NCI-H1417 treated with DMSO at 0.1 percent for 48 hours (cell line): ENCODE measurements at regions not wholly inside any gene's neighbourhood (a gene's known extent, or its start where the extent isn't known, plus 50 kb on each side); places are given as distances from the start of the nearest gene placed in this dataset.
"Not testable (repeated sequence)": the region's sequence is repeated elsewhere in the genome, so short reads cannot be mapped to it uniquely, and the experiment has no call there.

Experiments used
- DNase-seq: peaks from one replicate; lab custom pipeline; 2025; lab: John Stamatoyannopoulos, UW

DNA sequence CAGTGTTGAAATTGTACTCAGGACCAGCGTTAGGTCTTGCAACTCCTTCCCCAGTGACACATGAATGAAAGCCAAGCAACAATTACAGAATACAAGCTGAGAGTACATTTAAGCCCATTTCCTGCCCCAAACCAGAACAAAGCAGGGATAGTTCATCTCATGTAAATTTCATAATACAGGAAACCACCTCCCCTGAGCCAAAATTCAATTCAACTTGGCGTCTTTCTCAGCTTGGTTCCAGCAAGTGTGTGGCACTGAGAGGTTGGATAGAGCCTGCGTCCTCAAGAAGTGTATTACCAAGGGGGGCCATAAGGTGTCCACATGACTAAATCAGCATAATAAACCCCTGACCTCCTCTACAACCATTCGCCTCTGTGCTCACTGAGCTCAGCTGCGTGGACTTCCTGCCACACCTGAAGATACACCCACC is 278.9 kb upstream of the CRY1 start:
- DNase-seq: no peak

DNA sequence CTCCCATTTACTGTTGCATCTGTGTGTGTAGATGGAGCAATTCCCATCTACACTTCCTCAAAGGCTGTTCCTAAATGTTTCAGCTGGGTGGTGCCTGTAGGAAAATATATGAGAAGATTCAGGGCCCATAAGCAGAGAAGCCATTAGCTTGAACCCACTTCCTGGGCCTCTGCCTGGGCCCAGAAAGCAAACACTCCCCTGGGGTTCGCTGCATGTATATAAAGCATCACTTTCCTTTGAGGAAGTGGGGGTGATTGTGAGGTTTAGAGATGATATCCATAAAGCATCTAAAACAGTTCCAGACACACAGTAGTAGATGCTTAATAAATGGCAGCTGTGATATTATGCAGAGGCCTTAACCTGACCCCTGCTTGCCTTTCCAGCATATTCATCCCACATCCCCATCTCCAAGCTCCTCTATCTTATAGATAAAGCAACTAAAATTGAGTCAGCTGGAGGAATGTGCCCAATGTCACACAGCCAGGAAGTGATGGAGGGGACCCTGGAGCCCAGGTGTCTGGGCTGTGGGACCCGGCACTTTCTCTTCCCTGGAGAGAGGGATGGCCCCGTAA is 280.0 kb upstream of the CRY1 start:
- DNase-seq: no peak

DNA sequence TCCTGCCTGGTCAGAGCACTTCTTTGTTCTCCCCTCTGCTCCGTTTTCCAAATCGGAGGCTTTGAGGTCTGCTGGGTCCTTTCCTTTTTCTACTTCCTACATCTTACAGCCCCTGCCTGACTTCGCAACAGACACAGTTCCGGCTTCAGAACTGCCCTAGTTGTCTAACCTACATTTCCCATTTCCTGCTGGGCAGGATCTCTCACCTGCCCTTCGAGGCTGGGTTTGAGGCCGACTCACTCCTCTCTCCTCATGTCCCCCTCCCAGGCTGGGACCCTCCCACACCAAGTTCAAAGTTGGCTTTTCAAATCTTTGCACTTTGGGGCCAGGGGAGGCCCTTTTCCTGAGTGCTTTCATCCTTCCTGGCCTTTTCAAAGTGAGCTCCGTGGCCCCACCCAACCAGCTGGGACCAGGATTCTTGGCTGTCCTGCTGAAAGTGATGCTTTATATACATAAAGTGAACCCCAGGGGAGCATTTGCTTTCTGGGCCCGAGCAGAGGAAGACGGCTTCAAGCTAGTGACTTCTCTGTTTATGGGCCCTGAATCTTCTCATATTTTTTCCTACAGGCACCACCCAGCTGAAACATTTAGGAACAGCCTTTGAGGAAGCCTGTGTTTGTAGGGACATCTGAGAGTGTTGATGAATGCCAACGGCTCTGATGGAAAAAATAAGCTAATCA is 281.0 kb upstream of the CRY1 start:
- DNase-seq: no peak

DNA sequence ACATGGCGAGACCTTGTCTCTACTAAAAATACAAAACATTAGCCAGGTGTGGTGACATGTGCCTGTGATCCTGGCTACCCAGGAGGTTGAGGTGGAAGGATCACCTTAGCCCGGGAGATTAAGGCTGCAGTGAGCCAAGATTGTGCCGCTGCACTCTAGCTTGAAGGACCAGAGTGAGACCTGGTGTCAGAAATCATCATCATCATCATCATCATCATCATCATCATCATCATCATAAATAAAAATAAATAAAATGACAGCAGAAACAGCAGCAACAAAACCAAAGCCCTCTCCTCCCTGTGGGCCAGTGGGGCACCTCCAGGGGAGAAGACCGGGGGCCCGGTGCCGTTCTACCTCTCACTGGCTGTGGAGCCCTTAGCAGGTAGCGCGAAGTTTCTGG is 281.9 kb upstream of the CRY1 start:
- no peak for DNase-seq

DNA sequence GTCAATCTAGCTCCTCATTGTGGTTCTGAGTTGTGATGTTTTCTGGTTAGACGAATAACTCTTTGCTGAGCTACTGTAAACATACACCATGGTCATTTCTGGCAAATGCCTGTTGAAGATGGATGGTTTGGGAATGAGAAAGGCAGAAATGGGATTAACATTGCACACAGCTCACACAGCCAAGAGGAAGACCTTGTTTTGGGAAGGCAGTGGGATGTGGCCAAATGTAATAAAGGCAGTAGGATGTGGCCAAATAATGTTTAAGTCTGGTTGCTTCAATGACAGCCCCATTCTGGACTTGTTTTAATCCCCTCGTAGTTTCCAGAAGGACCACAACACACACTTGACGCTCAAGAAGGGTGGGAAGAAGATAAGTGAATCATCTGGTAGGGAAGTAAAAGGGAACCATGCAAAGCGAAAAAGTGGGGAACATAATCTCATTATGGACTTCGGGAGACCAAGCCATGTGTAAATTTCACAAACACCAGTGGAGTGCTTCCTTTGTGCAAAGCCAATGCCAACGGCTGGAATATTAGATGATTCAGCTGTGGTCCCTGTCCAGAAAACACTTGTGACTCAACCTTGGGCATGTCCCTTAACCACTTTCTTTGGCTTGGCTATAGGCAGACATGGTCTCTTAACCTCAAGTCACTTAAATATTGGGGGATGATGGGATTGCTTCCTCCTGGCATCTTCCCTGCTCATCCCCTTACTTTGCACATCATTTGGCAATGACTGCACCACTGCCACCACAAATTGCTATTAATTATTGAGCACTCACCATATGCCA is 284.4 kb upstream of the CRY1 start:
- DNase-seq: no peak

DNA sequence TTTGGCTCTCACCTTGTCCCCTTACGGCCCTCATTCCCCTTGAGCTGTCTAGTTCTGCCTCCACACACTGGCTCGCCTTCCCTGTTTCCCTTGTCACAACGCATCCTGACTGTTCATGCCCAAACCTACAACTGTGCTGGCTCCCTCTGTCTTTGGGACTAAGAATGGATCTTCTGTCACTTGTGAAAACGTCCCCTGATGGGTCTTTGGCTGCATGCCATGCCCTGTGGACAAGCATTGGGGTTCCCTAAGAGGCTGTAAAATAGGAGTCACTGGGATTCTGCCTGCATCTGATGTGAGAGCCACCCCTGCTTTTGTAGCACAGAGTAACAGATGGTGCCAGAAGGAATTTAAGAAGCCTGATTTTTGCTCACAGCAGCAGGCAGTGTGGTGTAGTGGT is 285.3 kb upstream of the CRY1 start:
- DNase-seq: no peak

DNA sequence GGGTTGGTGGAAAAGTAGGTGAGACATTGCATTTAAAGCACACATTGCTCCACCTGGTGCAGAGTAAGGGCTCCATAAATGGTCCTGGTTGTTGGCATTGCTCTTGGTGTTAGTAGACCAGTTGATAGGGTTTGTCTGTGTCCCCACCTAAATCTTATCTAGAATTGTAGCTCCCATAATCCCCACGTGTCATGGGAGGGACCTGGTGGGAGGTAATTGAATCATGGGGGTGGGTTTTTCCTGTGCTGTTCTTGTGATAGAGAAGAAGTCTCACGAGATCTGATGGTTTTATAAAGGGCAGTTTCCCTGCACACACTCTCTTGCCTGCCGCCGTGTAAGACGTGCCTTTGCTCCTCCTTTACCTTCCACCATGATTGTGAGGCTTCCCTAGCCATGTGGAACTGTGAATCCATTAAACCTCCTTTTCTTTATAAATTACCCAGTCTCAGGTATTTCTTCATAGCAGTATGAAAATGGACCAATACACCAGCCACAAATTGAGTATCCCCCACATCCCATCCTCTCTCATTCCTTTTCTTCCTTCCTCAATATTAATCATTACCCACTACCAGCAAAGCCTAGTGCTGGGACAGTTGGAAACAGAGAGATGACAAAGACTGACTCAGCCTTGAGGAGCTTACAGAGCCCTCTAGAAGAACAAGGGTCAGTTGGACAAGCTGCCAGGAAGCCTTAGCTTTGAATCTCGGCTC is 285.9 kb upstream of the CRY1 start:
- DNase-seq: not testable (repeated sequence)

DNA sequence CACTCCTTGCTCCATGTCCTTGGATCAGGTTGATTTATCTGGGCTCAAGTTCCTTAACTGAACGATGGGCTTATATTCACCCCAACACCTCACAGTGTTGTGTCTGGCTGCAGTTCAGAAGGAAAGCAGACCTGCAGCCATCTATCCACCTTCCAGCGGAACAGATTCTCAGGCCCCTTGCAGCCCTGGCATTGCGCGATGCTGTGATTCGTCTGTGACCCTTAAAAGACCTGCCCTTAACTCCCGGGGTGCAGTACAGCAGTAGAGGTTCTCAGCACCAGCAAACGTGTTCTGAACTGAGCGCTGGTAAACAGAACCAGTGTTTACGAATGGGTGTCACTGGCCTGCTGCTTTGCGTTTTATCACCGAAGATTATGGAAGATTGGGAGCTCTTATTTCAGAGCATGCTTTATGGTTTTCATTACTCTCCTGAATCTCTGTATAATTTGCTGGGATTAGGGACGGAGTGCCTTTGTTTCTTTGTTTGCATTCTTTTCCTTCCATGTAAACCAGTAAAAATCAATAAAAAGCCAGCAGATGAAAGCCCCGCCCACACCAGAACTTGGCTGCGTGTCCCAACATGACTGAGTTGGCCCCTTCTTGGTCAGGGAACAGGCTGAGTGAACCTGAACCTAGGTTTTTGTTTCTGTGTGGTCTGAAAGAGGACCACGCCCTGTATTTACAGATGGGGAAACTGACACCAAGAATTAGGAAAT is 286.7 kb upstream of the CRY1 start:
- peak; percentile 78 for DNase-seq

DNA sequence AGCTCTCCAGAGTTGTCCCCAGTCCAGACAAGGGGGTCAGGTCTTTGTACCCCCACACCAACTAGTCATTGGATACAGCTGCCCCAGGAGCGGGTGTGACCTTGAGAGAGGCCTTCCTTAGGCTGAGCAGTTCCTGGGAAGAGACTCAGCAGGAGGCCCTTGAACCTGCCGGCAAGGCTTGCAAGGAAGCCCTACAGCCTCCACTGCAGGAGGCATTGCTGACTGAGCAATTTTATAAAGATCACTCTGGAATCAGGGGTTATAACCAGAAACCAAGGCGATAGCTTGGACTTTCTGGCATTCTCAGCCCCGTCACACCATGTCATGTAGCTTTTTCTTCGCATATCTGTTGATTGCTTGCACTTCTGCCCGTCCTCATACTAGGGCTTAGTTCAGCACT is 291.3 kb upstream of the CRY1 start:
- DNase-seq: no peak

DNA sequence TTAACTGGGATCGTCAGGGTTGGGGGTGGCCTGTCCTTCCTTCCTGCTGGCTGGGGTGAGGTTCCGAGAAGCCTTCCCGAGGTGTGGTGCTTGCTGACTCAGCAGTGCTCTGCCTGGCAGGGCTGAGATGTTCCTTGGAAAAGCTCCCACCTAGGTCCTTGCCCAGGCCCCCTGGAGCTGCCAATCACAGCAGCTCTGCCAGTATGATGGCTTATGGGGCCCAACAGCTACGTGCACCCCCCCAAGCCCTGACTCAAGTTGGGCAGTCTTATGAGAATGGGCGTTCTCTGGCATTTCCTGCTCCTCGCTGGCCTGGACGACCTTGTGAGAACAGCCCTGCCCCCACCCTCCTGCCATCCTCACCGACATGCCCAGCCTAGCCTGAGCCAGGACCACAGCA is 292.2 kb upstream of the CRY1 start:
- no peak for DNase-seq

DNA sequence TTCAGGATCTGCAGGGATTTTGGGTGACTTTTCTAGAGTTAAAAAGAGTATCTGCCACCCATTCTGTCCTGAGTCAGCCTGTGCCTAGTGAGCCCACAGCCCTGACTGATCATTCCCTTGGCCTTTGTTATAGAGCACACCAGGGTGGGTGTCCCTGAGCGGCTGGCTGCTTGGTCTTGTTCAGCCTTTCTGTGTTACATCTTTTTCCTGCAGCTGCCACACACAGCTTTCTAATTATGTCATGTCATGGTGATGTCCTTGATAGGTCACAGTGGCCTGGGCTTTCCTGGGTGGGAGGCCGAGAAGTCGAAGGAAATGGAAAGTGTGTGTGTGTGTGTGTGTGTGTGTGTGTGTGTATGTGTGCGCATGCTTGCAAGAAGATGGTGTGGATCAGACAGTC is 293.2 kb upstream of the CRY1 start:
- DNase-seq: no peak

DNA sequence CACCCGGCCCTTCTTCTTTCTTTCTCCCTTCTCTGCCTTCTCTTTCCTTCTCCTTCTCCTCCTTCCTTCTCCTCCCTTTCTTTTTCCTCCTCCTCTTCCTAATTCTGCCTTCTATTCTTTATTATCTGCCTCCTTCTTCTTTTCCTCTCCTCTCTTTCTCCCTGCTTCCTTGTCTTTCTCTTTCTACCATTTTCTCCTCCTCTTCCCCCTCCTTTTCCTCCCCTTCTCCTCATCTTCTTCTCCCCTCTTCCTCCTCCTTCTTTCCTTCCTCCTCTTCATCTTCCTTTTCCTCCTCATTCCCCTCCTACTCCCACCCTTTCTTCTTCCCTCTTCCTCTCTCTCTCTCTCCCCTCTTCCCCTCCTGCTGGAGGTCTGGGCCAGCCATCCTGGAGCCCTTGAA is 294.9 kb upstream of the CRY1 start:
- no peak for DNase-seq

DNA sequence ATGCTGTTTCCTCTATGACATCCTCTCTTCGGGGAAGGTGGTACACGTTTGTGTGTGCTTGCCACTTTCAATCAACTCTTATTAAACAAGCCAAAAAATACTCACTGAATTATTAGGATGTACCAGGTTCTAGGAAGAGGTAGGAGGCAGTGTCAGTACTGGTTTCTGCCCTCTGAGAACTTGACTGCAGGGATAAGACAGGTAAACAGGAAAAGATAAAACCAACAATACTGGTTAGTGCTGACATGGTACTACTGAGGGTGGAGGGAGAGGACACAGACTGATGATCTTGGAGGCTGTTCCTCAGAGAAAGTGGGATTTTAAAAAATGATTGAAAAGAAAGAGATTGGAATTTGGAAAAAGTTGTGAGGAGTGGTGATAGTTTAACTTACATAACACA is 295.2 kb upstream of the PWP1 start:
- DNase-seq: no peak

DNA sequence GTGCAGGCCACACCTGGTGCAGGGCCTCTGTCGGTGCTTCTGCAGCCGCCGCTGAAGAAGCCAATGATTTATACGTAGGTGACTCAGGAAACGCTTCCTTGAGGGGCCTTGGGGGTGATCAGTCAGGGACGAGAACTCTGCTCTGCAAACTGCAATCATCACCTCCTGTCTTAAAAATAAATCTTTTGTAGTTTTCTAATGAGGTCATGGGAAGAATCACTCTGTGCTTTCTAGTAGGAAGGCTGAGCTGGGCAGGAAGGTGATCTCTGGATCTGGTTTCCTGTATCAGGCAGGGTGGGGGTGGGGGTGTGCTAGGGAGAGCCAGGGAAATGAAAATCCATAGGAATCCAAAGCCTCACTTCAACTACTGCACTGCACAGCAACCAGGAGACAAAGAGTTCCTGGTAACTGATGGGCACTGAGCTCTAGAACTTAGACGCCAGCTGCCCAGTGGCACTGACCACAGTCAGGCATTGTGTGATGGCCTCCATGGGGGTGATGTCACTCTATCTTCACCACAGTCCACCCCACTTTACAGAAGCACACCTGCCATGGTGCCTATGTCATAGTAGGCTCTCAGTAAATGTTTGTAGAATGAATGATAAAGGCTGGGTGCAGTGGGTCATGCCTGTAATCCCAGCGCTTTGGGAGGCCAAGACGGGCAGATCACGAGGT is 292.4 kb upstream of the PWP1 start:
- DNase-seq: no peak

DNA sequence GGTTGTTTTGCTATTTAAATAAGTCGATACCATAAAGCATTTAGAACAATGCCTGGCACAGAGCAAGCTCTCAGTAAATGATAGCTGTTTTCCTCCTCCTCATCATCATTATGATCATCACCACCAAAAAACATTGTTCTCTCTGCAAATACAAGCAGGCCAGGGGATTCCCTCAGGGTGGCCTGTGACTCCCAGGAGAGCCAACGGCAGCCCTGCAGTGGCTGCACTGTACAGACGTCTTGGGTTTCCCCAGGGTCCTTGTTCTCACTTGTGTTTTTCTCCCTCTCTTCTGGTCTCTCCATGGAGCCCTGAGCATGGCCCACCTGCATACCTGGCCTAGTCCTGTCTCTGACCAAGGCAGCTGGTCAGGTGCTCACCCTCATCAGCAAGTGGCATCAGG is 290.9 kb upstream of the PWP1 start:
- DNase-seq: no peak

DNA sequence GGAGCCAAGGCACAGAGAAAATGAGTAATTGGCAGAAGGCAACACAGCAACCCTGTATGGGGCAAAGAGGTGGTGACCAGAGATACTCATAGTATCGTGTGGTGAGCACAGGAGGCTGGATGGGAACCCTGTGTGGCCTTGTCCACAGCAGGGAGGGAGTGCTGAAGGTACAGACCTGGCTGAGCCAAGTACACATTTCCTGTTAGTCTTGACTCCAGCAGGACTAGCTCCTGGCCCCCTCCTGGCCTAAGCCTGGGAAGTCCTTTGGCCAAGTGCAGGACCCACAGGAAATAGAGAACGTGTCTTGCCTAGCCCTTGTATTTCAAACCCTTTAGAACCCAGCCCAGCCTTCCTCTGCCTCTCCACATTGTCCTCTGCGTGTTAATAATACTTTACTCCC is 289.8 kb upstream of the PWP1 start:
- DNase-seq: no peak

DNA sequence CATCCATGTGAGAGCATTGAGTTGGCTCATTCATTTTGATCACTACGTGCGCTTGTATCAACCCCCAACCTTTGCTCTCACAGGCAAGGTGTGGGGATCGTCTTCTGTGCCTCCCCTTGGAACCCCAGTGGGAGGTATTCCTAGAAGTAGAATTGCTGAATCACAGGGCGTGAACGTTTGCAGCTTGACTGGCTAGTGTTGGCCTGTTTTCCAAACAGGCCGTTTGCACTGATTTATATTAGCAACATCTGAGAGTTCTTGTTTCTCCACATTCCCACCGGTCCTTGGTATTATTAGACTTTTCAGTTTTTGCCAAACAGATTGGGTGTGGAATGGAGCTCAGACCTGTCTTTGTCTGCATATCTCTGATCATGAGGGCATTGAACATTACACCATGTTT is 288.6 kb upstream of the PWP1 start:
- no peak for DNase-seq

DNA sequence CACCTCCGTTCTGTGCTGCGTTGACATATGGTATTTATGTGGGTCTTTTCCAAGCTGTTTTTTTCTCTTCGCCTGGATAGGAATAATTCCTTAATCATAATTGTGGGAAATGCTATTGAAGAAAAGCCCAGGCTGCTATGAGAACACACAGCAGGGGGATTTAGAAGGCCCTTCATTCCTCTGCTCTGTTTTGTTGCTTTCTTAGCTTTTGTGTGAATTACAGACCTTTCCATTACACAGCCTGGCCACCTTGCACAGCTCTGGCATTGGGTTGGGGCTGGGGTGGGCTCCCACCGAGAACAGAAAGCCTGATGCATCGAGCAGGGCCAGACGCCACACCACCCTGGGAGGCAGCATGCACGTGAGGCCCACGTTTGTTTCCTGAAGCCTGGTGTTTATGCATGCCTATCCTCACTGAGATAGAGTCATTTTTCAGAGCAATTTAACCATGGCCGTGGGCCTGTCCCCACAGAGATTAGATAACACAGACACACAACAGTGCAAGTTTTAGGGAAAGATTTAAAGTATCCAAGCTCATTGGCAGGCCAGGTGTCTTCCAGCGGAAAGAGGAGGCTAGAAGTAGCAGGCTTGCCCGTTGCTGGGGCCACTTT is 287.6 kb upstream of the PWP1 start:
- DNase-seq: no peak

DNA sequence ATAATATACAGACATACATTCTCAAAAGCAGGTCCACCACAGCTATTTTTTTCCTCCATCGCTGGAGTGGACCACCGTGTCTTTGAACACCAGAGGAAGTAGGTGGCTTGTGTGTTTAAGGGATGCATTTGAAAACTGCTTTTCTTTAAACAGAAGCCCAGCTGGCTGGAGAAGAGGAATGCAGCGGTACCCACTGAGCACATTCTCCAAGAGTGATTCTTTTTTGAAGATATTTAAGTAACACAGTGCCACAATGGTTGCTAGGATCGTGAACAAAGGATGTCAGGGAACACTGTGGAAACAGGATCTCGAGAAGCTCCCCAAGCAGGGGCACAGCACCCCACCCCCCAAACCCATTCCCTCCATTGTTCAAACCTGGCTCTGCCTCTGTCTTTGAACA is 286.6 kb upstream of the PWP1 start:
- no peak for DNase-seq

DNA sequence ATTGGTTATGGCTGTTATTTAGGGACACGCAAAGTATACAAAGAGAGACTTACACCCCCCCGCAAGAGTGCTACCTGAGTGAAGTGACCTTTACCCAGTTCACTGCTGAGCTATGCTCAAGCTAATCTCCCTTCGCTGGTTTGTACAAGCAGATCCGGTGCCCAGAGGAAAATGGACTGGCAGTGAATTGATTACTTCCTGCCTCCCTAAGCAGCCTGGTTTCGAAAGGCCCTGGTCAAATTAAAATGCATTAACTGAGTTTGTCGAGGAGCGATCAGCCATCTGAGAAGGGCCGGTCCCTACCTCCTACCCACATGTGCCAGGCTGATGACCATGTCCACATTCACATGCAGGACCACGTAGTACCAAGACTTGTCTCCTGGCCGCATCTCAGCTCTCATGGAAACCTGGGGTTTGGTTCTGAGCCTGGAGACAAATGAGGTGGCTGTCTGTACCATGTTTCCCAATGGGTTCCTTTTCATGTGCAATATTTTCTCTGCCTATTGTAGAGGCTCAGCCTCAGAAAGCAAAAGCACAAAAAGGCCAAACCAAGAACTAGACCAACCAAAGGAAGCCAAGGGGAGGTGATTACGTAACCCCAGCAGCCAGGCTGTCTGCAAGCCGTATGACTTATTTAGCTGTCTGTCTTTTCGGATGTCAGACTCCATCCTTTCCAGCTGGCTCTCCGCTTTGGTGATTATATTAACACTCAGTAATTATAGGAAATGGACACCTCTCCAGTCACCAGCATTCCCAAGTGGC is 284.7 kb upstream of the PWP1 start:
- DNase-seq: peak; percentile 57
